Retinal pigment epithelial cell (primary cell): ENCODE measurements at regions not wholly inside any gene's neighbourhood (a gene's known extent, or its start where the extent isn't known, plus 50 kb on each side); places are given as distances from the start of the nearest gene placed in this dataset.

Source experiments
- DNase-seq: peaks from one replicate; pipeline ENCODE4 v3.0.0-alpha.2; 2010; ENCODE audit warnings: low read depth
- H3K4me3 ChIP-seq: 2 replicates; pipeline ENCODE4 v1.5.1; 2011; ENCODE audit warnings: mild to moderate bottlenecking, low read length, control low read depth, moderate library complexity
- CTCF ChIP-seq: conservative IDR thresholded peaks from 2 replicates; pipeline ENCODE4 v1.5.1; 2011; ENCODE audit warnings: low read depth, low read length, control low read depth, inconsistent platforms

- TF ChIP-seq CTCF, result no peak
- H3K4me3 ChIP-seq, result no peak overlapping the region
- DNase-seq, result no peak
Observed at GRCh38 chr7:41217306-41217705, 485.6 kb downstream of the INHBA start.

- DNase-seq, result no peak
- no peak overlapping the region for H3K4me3 ChIP-seq
- no peak for TF ChIP-seq CTCF
Observed at GRCh38 chr7:41207141-41207540, 495.7 kb downstream of the INHBA start.

GRCh38 chr7:41206267-41206666, 496.6 kb downstream of the INHBA start:
- no peak for TF ChIP-seq CTCF
- DNase-seq, result no peak
- no peak overlapping the region for H3K4me3 ChIP-seq

GRCh38 chr7:41205600-41205999, 497.3 kb downstream of the INHBA start:
- no peak for DNase-seq
- TF ChIP-seq CTCF, result no peak
- H3K4me3 ChIP-seq, result no peak overlapping the region

GRCh38 chr7:41203542-41203941, 499.3 kb downstream of the INHBA start:
- no peak overlapping the region for H3K4me3 ChIP-seq
- DNase-seq, result no peak
- TF ChIP-seq CTCF, result no peak

- H3K4me3 ChIP-seq, result no peak overlapping the region
- DNase-seq, result no peak
- no peak for TF ChIP-seq CTCF
Observed at GRCh38 chr7:41201021-41201420, 501.9 kb downstream of the INHBA start.

GRCh38 chr7:41199136-41199535, 503.8 kb downstream of the INHBA start:
- TF ChIP-seq CTCF, result no peak
- DNase-seq, result no peak
- H3K4me3 ChIP-seq, result no peak overlapping the region
